ENCODE measurements at regions not wholly inside any gene's neighbourhood (a gene's known extent, or its start where the extent isn't known, plus 50 kb on each side); places are given as distances from the start of the nearest gene placed in this dataset.

- Histone ChIP-seq H3K27ac (ENCODE audit: extremely low read depth, low read depth, low read length) (no peak overlapping the region), H3K9me3 (ENCODE audit: control insufficient read depth, insufficient read depth, low read depth, low read length) (no peaks in the 10 kb centered on the region), H3K4me1 (ENCODE audit: control insufficient read depth, insufficient read depth, low read length) (no peaks in the 10 kb centered on the region), H3K36me3 (ENCODE audit: control insufficient read depth in 2 of 2, insufficient read depth in 1 of 2, low read length in 2 of 2) (no peaks in the 10 kb centered on the region), H3K4me3 (ENCODE audit: low read depth, low read length) (no peak overlapping the region)
- ChIA-PET CTCF (no interaction called here), POLR2A (no interaction called here)
- TF ChIP-seq ZNF544 (tag by site-specific recombination; IDR thresholded peaks at IDR 0.05) (no peak), HOXC10 (CRISPR knock-in tag; IDR thresholded peaks at IDR 0.05) (no peak), GLI4 (tag by site-specific recombination; IDR thresholded peaks at IDR 0.05) (no peak), MYNN (tag by site-specific recombination; IDR thresholded peaks at IDR 0.05; ENCODE audit: borderline replicate concordance) (no peak)
Observed at GRCh38 chr2:120483355-120483754, 137.4 kb downstream of the INHBB start.

GRCh38 chr2:120485096-120485495, 139.2 kb downstream of the INHBB start:
- POLR2A ChIA-PET, result no interaction called here
- CTCF ChIA-PET, result no interaction called here
- TF ChIP-seq ZNF19 (tag by site-specific recombination; IDR thresholded peaks at IDR 0.05; ENCODE audit: low read depth) (no peak), KLF9 (tag by site-specific recombination; IDR thresholded peaks at IDR 0.05; ENCODE audit: low read depth) (no peak), ZNF580 (tag by site-specific recombination; IDR thresholded peaks at IDR 0.05) (no peak), ZNF266 (tag by site-specific recombination; IDR thresholded peaks at IDR 0.05; ENCODE audit: low read depth) (no peak), ZFP69B (tag by site-specific recombination; IDR thresholded peaks at IDR 0.05) (no peak), ZNF707 (tag by site-specific recombination; IDR thresholded peaks at IDR 0.05) (no peak)
- Histone ChIP-seq H3K9me3 (ENCODE audit: control insufficient read depth, insufficient read depth, low read depth, low read length) (no peaks in the 10 kb centered on the region), H3K36me3 (ENCODE audit: control insufficient read depth in 2 of 2, insufficient read depth in 1 of 2, low read length in 2 of 2) (no peaks in the 10 kb centered on the region), H3K4me1 (ENCODE audit: control insufficient read depth, insufficient read depth, low read length) (no peaks in the 10 kb centered on the region), H3K4me3 (ENCODE audit: low read depth, low read length) (no peak overlapping the region), H3K27ac (ENCODE audit: extremely low read depth, low read depth, low read length) (no peak overlapping the region)

- Histone ChIP-seq H3K4me1 (ENCODE audit: control insufficient read depth, insufficient read depth, low read length) (no peaks in the 10 kb centered on the region), H3K4me3 (ENCODE audit: low read depth, low read length) (no peak overlapping the region), H3K9me3 (ENCODE audit: control insufficient read depth, insufficient read depth, low read depth, low read length) (no peaks in the 10 kb centered on the region), H3K36me3 (ENCODE audit: control insufficient read depth in 2 of 2, insufficient read depth in 1 of 2, low read length in 2 of 2) (no peaks in the 10 kb centered on the region), H3K27ac (ENCODE audit: extremely low read depth, low read depth, low read length) (no peak overlapping the region)
- TF ChIP-seq ZNF776 (tag by site-specific recombination; IDR thresholded peaks at IDR 0.05; ENCODE audit: borderline replicate concordance) (no peak), SP7 (tag by site-specific recombination; IDR thresholded peaks at IDR 0.05) (no peak), ZBTB11 (tag by site-specific recombination; conservative IDR thresholded peaks at IDR 0.05; ENCODE audit: low read depth) (no peak), OVOL3 (tag by site-specific recombination; IDR thresholded peaks at IDR 0.05) (no peak), ZNF391 (tag by site-specific recombination; IDR thresholded peaks at IDR 0.05; ENCODE audit: borderline replicate concordance, low read depth) (no peak), PRDM1 (tag by site-specific recombination; IDR thresholded peaks at IDR 0.05) (no peak), ZSCAN23 (tag by site-specific recombination; IDR thresholded peaks at IDR 0.05) (no peak), ZNF132 (tag by site-specific recombination; IDR thresholded peaks at IDR 0.05; ENCODE audit: borderline replicate concordance) (no peak), ZNF530 (tag by site-specific recombination; IDR thresholded peaks at IDR 0.05; ENCODE audit: low read depth) (no peak), ZNF596 (tag by site-specific recombination; IDR thresholded peaks at IDR 0.05) (no peak), ZNF48 (tag by site-specific recombination; IDR thresholded peaks at IDR 0.05) (no peak), SP2 (tag by site-specific recombination; IDR thresholded peaks at IDR 0.05) (no peak), ZNF639 (tag by site-specific recombination; IDR thresholded peaks at IDR 0.05) (no peak), ZNF626 (tag by site-specific recombination; IDR thresholded peaks at IDR 0.05) (no peak)
- ChIA-PET CTCF (no interaction called here), POLR2A (no interaction called here)
Observed at GRCh38 chr2:120486441-120486840, 140.5 kb downstream of the INHBB start.
